ENCODE measurements at regions not wholly inside any gene's neighbourhood (a gene's known extent, or its start where the extent isn't known, plus 50 kb on each side); places are given as distances from the start of the nearest gene placed in this dataset.

- TF ChIP-seq CTCF (IDR thresholded peaks at IDR 0.05) (no peak), POLR2A (IDR thresholded peaks at IDR 0.05) (no peak)
Measured at GRCh38 chr5:115068239-115069086, 101.2 kb downstream of the TRIM36 start.
